ENCODE measurements at regions not wholly inside any gene's neighbourhood (a gene's known extent, or its start where the extent isn't known, plus 50 kb on each side); places are given as distances from the start of the nearest gene placed in this dataset.
A peak's percentile ranks its signal among the peaks of the same experiment; 100 is the strongest.
"Not testable (repeated sequence)": the region's sequence is repeated elsewhere in the genome, so short reads cannot be mapped to it uniquely, and the experiment has no call there.

- not testable (repeated sequence) for TF ChIP-seq POLR2A (IDR thresholded peaks at IDR 0.05)
- peak; percentile 54 to 61 (median 61) for TF ChIP-seq CTCF (IDR thresholded peaks at IDR 0.05)
Measured at GRCh38 chr2:196298106-196298723, 126.8 kb upstream of the STK17B start.

Data from transverse colon (tissue), 3 donors.